Tibial nerve (tissue), 4 donors: ENCODE measurements at regions not wholly inside any gene's neighbourhood (a gene's known extent, or its start where the extent isn't known, plus 50 kb on each side); places are given as distances from the start of the nearest gene placed in this dataset.

Experiments used
- DNase-seq, 2 donors: peaks; one replicate each; pipeline ENCODE4 v3.0.0-alpha.2; 2019; ENCODE audit warnings: low spot score in 2 of 2
- H3K27ac ChIP-seq, 4 donors: fragments of 200-600 bp; sonication (generic) in 3 of 4; one replicate each; pipeline ENCODE4 v1.5.1; 2017 to 2019; ENCODE audit warnings: mild to moderate bottlenecking in 1 of 4
- H3K27me3 ChIP-seq, 2 donors: fragments of 200-600 bp; sonication (generic) in 1 of 2; one replicate each; pipeline versions ENCODE4 v1.5.1 to v1.6.0; 2017 to 2019
- H3K36me3 ChIP-seq, 3 donors: fragments of 200-600 bp; sonication (generic); one replicate each; pipeline ENCODE4 v1.5.1; 2018 to 2019
- H3K4me1 ChIP-seq, 4 donors: fragments of 200-600 bp; sonication (generic) in 3 of 4; one replicate each; pipeline ENCODE4 v1.5.1; 2017 to 2019
- H3K4me3 ChIP-seq, 4 donors: fragments of 200-600 bp; sonication (generic) in 3 of 4; one replicate each; pipeline ENCODE4 v1.5.1; 2017 to 2019; ENCODE audit warnings: mild to moderate bottlenecking in 1 of 4, moderate library complexity in 1 of 4
- H3K9me3 ChIP-seq, 4 donors: fragments of 200-600 bp; sonication (generic) in 3 of 4; one replicate each; pipeline ENCODE4 v1.5.1; 2017 to 2019
- EP300 ChIP-seq, 2 donors: sonication (generic); formaldehyde crosslinking; IDR thresholded peaks; one replicate each; pipeline ENCODE4 v1.6.1; 2017; ENCODE audit warnings: antibody characterized with exemption in 2 of 2, mild to moderate bottlenecking in 1 of 2
- POLR2A ChIP-seq, 2 donors: fragments of 450-650 bp; IDR thresholded peaks; one replicate each; pipeline ENCODE4 v1.6.1; 2017; ENCODE audit warnings: antibody characterized with exemption in 2 of 2, mild to moderate bottlenecking in 2 of 2, moderate library complexity in 2 of 2
- WGBS, 2 donors: methylation state at CpG; one replicate each; pipeline ENCODE4 v1.1.5; 2018; 5-methylcytosine and 5-hydroxymethylcytosine counted together
- TF ChIP-seq, protein P1 (sequence below), 5 experiments: fragments of 200-600 bp in 3 of 5; fragments of 450-650 bp in 2 of 5; sonication (generic) in 3 of 5; IDR thresholded peaks; one replicate each; pipeline ENCODE4 v1.5.1; 2016 to 2019; ENCODE audit warnings: antibody characterized with exemption in 5 of 5, mild to moderate bottlenecking in 3 of 5, moderate library complexity in 2 of 5

DNA sequence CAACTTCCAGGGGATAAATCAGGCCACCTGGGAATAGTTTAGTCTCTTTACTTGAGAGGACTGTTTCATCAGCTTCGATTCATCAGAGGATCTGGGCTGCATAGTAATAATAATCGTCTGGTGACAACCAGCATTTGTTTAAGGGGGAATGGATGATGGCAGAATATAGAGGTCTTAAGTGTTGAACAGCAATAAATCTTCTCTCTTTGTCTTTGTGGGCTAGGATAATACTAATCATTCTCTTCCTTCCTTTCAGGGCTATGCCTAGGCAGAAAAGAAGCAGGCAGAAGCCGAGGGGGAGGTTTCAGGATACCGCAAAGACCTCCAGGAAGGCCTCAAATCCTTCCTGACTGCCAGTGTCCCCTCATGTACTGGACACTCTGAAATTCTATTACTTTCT lies 150.4 kb upstream of the GAREM1 start:
- DNase-seq, result no peak
- H3K9me3 ChIP-seq, result no peaks in the 10 kb centered on the region
- H3K36me3 ChIP-seq, result no peaks in the 10 kb centered on the region
- H3K4me1 ChIP-seq, result no peaks in the 10 kb centered on the region
- no peaks in the 10 kb centered on the region for H3K27me3 ChIP-seq
- H3K4me3 ChIP-seq, result no peak overlapping the region
- 40 to 44% methylated on average over 4 of the region's 4 CpGs for WGBS, 2 donors
- TF ChIP-seq EP300 (IDR thresholded peaks at IDR 0.05), result no peak
- no peak for TF ChIP-seq POLR2A (IDR thresholded peaks at IDR 0.05)
- TF ChIP-seq, protein P1, sequence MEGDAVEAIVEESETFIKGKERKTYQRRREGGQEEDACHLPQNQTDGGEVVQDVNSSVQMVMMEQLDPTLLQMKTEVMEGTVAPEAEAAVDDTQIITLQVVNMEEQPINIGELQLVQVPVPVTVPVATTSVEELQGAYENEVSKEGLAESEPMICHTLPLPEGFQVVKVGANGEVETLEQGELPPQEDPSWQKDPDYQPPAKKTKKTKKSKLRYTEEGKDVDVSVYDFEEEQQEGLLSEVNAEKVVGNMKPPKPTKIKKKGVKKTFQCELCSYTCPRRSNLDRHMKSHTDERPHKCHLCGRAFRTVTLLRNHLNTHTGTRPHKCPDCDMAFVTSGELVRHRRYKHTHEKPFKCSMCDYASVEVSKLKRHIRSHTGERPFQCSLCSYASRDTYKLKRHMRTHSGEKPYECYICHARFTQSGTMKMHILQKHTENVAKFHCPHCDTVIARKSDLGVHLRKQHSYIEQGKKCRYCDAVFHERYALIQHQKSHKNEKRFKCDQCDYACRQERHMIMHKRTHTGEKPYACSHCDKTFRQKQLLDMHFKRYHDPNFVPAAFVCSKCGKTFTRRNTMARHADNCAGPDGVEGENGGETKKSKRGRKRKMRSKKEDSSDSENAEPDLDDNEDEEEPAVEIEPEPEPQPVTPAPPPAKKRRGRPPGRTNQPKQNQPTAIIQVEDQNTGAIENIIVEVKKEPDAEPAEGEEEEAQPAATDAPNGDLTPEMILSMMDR (IDR thresholded peaks at IDR 0.05), result no peak
- no peak overlapping the region for H3K27ac ChIP-seq

- 87% methylated on average over 4 of the region's 4 CpGs for WGBS, 2 donors
- Histone ChIP-seq H3K27ac (no peak overlapping the region), H3K4me1 (no peaks in the 10 kb centered on the region), H3K4me3 (no peak overlapping the region), H3K27me3 (no peaks in the 10 kb centered on the region), H3K36me3 (no peaks in the 10 kb centered on the region), H3K9me3 (no peaks in the 10 kb centered on the region)
- TF ChIP-seq, protein P1 (IDR thresholded peaks at IDR 0.05), result no peak
- TF ChIP-seq POLR2A (IDR thresholded peaks at IDR 0.05) (no peak), EP300 (IDR thresholded peaks at IDR 0.05) (no peak)
- DNase-seq, result no peak
Observed at GRCh38 chr18:32618546-32618945, 147.9 kb upstream of the GAREM1 start.

DNA sequence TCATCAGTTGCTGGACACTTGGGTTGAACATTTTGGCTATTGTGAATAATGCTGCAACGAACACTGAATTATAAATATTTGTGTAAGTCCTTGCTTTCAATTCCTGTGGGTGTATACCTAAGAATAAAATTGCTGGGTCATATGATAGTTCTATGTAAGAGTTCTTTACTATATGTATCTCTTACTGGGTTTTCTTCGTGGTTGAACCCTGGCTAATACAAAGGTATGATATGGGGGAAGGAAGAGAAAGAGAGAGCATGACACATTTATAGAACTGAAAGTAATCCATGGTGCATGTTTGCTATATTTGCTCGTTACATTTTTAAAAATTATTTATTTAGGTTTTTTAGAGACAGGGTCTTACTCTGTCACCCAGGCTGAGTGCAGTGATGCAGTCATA lies 143.1 kb upstream of the GAREM1 start:
- H3K27ac ChIP-seq, result no peak overlapping the region
- no peak for DNase-seq
- H3K9me3 ChIP-seq, result no peaks in the 10 kb centered on the region
- no peaks in the 10 kb centered on the region for H3K27me3 ChIP-seq
- TF ChIP-seq POLR2A (IDR thresholded peaks at IDR 0.05), result no peak
- TF ChIP-seq, protein P1 (IDR thresholded peaks at IDR 0.05), result no peak
- TF ChIP-seq EP300 (IDR thresholded peaks at IDR 0.05), result no peak
- no peaks in the 10 kb centered on the region for H3K4me1 ChIP-seq
- 71 to 73% methylated on average over 3 of the region's 3 CpGs for WGBS, 2 donors
- H3K36me3 ChIP-seq, result no peaks in the 10 kb centered on the region
- H3K4me3 ChIP-seq, result no peak overlapping the region

- no peak for DNase-seq
- peaks cover 0 to 2% (median 0%) of the 10 kb centered on the region in 4 donors for H3K4me1 ChIP-seq
- H3K27ac ChIP-seq, result no peak overlapping the region
- no peaks in the 10 kb centered on the region for H3K9me3 ChIP-seq
- no peaks in the 10 kb centered on the region for H3K36me3 ChIP-seq
- H3K27me3 ChIP-seq, result no peaks in the 10 kb centered on the region
- no peak for TF ChIP-seq POLR2A (IDR thresholded peaks at IDR 0.05)
- TF ChIP-seq EP300 (IDR thresholded peaks at IDR 0.05), result no peak
- TF ChIP-seq, protein P1 (IDR thresholded peaks at IDR 0.05), result no peak
- H3K4me3 ChIP-seq, result no peak overlapping the region
- WGBS, 2 donors, result 51 to 62% methylated on average over 3 of the region's 3 CpGs
Observed at GRCh38 chr18:32612651-32613050, 142.0 kb upstream of the GAREM1 start.

GRCh38 chr18:32610176-32610575 lies 139.5 kb upstream of the GAREM1 start:
- TF ChIP-seq POLR2A (IDR thresholded peaks at IDR 0.05) (no peak), EP300 (IDR thresholded peaks at IDR 0.05) (no peak)
- TF ChIP-seq, protein P1 (IDR thresholded peaks at IDR 0.05), result no peak
- 13 to 45% methylated on average over 1 of the region's 1 CpG for WGBS, 2 donors
- no peak for DNase-seq
- Histone ChIP-seq H3K4me3 (no peak overlapping the region), H3K27ac (no peak overlapping the region), H3K36me3 (no peaks in the 10 kb centered on the region), H3K9me3 (no peaks in the 10 kb centered on the region), H3K27me3 (no peaks in the 10 kb centered on the region), H3K4me1 (peaks cover 0 to 11% (median 0%) of the 10 kb centered on the region in 4 donors)
